ENCODE measurements at regions not wholly inside any gene's neighbourhood (a gene's known extent, or its start where the extent isn't known, plus 50 kb on each side); places are given as distances from the start of the nearest gene placed in this dataset.

- DNase-seq = no peak
These were observed 50.8 kb upstream of the MYLIP start for GRCh38 chr6:16078064-16078463.

DNA sequence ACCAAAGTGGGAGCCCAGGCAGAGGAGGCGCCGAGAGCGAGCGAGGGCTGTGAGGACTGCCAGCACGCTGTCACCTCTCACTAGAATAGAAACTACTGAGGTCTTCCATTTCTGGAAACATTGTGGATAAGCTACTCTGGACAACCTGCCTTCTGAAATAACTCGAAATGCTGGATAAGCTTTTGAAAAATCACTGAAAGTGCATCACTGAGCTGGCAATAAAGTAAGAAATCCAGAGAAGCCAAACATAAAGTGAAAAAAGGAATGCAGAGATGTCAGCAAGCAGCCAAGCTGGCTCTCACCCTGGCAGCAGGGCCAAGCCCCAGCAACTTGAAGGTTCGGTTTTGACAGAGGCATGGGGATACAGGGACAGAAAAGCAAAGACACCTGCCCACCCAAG is 59.2 kb upstream of the MYLIP start:
- no peak for DNase-seq

- no peak for DNase-seq
These were observed 59.7 kb upstream of the MYLIP start for GRCh38 chr6:16069222-16069621.

- no peak for DNase-seq
These were observed 61.3 kb upstream of the MYLIP start for GRCh38 chr6:16067568-16067967.

DNA sequence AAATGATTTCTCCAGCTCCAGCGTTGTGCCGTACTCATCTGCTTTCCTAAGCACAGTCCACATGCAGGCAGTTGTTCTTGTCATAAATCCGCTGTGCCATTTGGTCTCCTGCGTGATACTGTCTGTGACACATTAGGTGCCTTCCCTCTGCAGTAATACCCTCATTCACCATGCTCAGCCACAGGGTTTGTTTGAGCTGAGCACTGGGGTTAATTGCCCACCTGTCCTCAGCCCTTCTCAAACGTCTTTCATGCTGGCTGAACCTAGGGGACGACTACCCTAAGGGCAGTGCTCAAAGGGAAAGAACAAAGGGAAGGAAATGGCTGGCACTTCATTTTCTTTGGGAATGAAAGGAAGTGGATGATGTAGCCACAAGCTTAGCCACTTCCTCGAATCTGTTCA is 64.2 kb upstream of the MYLIP start:
- DNase-seq = peak; percentile 37

GRCh38 chr6:16063580-16063979 is 65.3 kb upstream of the MYLIP start:
- no peak for DNase-seq

DNA sequence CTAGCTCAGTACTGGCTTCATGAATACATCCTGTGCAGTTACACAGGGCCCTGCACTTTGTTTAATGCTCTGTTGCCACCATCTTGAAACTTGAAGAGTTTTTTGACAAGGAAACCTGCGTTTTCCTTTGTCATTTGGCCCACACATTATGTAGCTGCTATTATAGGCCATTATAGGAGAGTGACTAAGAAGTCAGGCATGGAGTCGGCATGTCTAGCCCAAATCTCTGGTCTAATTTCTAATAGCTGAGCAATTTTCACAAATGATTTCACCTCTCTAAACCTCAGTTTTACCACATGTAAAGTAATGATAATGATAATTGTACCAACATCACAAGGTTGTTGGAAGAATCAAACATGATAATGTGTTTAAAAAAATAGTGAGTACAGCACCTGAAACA is 67.1 kb upstream of the MYLIP start:
- no peak for DNase-seq

- DNase-seq = peak; percentile 9
These were observed 68.8 kb upstream of the MYLIP start for GRCh38 chr6:16060039-16060438.

DNA sequence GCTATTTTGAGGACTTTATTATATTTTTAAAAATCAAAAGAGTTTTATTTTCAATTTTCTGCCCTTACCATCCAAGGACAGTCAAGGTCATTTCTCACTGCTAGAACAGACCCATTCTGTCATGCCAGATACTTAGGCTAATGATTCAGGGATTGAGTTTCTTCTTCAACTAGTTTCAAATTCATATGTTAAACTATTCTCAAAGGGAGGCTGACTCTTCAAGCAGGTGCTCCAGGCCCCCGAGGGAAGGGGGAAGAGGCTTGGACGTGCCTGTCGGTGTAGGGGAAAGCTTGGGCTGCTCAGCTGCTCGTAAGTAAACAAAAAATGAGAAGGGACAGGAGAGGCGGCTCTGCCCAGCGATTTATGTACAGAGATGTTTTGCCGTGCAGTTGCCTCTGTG is 69.4 kb upstream of the MYLIP start:
- DNase-seq = peak; percentile 63

- no peak for DNase-seq
These were observed 69.9 kb upstream of the MYLIP start for GRCh38 chr6:16058929-16059345.

DNA sequence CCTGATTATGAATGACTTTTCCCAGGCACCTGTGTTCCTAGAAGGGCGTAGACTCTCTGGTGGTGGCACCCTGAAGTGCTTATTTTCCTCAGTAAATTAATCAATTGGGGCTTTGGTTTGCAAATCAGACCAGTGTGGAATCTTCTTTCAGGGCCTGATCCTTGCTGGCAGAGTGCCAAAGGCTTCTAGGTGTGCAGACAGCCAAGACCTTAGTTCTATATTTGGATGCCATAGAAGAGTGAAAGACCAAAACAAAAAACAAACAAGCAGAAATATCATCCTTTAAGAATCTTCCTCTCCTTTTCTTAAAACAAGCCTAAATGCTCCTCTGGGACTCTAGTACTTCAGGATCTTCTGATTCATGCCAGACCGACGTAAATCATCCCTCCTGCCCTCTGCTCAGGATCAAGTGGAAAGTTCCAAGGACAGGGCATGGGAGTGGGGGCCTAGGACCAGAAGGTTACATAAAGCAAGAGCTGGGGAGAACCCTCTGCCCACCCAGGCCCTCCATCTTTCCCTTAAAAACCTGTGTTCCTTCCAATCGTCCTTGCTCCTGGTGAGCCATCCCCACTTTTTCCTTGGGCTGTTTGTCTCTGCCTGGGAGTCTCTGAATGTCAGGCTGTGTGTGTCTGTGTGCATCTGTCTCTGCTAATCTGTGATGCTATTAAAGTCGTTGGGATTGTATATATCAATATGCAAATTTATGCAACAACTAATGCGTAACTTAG is 70.5 kb upstream of the MYLIP start:
- DNase-seq = no peak

DNA sequence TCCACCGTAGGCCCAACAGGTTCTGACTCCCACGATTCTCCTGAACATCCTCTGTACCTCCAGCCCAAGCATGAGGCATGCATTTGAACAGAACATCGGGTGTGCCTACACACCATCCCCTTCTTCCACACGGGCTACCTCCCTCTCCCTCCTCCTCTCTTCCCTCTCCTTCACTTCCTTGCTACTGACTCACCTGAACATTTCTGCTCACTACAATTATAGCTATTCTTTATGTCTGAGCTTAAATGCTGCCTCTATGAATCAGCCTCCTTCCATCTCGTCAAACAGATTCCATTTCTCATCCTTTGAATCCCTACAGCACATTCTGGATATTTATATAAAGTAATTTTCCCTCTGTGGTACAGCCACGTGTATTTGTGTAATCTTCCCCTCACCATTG is 71.4 kb upstream of the MYLIP start:
- no peak for DNase-seq

DNA sequence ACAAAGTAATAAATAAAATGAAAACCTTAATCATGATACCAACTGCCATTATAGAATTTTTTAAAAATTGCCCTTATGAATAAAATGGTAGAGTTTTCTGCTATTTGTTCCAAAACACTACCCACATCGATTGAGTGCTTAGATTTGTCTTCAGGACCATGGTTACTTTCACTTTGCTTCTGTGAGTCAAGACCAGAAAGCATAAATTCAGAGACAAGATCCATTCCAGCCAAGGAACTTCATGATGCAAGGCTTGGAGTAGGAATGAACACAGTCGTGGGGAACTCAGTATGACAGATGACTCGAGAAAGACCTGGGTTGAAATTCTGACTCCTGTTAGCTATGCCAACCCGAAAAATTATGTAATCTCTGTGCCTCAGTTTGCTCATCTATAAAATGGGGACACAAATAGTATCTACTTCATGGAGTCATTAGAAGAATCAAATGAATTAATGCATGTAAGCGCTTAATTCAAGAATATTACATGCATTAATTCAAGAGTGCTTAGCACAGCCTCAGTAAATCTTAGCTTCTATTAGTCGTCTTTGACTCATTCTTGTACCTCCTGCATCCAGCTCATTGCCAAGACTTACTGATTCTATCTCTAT is 72.5 kb upstream of the MYLIP start:
- no peak for DNase-seq

- DNase-seq = no peak
These were observed 73.0 kb upstream of the MYLIP start for GRCh38 chr6:16055852-16056251.

DNA sequence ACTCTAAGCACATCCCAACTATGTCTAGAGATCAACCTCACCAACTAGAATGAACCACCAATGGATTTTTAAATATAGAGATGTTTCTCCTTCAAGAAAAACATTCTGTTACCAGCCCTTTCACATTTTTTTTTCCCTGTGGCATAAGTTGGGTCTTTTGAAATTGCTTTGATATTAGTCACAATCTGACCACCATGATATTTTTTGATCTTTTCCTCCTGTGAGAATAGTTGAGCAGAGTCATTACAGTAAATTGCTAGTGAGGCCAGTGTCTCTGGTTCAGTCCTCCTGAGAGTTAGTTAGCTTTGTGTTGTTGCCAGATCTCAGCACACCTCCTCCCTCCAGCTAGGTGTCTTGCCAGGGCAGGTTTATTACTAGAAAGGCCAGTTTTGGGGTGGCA is 79.7 kb upstream of the MYLIP start:
- no peak for DNase-seq

DNA sequence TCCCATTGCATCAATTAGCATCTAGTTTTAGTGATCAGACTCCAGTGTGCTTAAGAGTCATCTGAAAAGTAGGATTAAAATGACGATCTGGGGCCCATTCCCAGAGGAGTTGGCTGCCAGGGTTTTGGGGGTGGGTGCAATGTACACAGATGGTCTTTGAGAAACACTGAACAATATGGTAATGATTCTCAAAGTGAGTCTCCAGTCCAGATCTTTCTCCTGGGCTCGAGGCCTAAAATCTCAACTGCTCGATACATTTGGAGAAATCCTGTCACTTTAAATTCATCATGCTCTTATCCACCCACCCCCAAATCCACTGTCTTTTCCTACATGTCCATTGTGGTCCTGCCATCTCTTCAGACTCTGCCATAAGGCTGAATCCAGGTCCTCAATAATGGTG is 80.7 kb upstream of the MYLIP start:
- DNase-seq = no peak

- no peak for DNase-seq
These were observed 81.4 kb upstream of the MYLIP start for GRCh38 chr6:16047435-16047990.

DNA sequence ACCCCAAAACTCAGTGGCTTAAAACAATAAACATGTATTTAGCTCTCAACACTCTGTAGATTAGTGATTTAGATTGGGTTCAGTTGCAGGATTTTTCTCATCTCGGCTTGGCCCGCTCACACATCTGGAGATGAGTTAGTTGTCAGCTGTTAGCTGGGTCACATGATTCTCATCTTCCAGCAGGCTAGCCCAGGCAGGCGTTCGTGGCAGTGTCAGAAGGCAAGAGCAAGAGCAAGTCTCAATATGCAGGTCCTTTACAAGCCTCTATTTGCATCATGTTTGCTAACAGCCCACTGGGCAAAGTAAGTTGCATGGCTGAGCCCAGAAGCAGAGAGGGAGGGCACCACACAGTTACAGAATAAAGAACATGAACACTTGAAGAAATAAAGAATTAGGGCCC is 83.6 kb upstream of the MYLIP start:
- no peak for DNase-seq

GRCh38 chr6:16044211-16044643 is 84.7 kb upstream of the MYLIP start:
- no peak for DNase-seq

DNA sequence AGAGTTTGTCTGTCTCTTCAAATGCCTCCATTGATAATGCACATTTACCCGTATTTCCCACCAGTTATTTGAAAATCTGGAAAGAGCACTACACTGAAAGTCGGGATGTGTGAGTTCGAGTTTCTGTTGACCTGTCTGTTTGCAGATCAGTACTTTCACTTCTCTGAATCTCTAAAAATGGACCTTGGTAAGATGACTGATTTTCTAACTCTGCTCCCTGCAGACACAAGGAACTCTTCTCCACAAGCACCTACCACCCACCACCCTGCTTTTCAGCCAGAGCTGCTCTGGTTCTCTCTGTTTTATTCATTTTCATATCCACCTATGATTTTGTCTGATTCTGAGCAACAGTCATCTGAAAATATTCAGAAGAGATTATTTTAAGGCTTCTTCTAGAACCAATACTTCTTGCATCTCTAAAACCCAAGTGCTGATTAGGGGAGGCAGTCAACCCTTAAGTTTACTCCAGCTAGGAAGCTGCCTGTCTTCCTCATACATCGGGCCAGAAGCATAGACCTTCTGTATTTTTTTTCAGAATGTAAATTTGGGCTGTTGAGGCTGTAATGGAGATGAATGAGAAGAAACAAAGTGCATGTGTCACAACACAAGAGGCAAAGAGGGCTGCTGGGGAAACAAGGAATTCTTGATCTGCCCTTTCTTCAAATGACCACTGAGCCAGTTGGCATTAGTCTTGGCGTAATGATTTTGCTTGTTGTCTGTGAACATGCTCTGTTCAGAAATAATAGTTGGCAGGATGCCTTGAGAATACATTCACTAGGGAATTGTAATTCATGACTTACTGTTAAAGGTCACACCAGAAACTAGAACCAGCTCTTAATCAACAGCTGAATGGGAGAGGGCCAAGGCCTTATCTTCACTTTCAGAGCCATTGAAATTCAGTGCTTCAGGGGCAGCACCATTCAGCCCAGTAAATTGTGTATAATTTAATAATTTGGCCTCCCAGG is 85.4 kb upstream of the MYLIP start:
- no peak for DNase-seq

DNA sequence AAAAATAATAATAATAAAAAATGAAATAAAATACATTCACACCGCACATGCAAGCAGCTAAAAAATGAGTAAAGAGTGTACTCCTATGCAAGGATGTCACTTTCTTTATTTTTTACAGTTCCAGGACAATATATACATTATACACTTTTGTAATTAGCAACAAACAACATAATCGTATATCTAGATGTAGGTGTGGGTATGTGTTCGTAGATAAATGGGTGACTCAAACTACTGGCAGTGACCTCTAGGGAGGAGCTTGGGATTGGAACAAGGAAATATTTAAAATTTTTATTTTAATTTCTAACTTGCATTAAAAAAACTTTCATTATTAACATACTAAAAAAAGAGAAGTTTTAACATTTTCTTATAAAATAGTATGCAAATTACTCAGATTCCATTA is 86.1 kb upstream of the MYLIP start:
- no peak for DNase-seq

DNA sequence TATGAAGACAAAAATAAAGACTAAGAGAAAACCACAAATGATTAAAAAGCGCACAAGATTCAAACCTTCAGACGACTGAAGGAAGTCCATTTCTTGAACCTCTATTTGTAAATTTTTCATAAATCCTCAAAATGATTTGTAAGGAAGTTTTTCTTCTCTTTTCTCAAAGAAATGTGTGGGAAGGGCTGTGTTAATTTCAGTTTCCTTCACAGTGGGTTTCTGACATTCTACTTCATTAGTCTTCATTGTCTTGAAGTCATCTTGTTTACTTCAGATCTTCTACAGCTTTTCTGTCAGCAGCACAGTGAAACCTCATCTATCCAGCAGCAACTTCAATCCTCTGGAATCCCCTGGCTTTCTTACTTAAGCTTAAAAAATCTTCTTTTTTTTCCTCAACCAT is 87.6 kb upstream of the MYLIP start:
- no peak for DNase-seq

DNA sequence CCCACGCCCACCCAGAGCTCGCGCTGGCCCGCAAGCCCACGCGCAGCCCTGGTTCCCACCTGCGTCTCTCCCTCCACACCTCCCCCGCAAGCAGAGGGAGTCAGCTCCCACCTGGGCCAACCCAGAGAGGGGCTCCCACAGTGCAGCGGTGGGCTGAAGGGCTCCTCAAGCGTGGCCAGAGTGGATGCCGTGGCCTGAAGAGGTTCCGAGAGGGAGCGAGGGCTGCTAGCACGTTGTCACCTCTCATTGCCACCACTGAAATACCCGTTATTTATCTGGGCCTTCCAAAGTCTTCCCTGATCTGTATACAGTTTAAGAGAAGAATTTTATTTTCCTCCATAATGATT is 88.3 kb upstream of the MYLIP start:
- DNase-seq = no peak

All from NCI-H774 (cell line).